BLaER1 (cell line): ENCODE measurements at regions not wholly inside any gene's neighbourhood (a gene's known extent, or its start where the extent isn't known, plus 50 kb on each side); places are given as distances from the start of the nearest gene placed in this dataset.

Source experiments
- H3K27ac ChIP-seq: shearing (Covaris generic); formaldehyde crosslinking; 2 replicates; pipeline ENCODE4 v1.8.1; 2022
- H3K27me3 ChIP-seq: shearing (Covaris generic); formaldehyde crosslinking; 2 replicates; pipeline ENCODE4 v1.8.1; 2022
- H3K36me3 ChIP-seq: shearing (Covaris generic); formaldehyde crosslinking; 2 replicates; pipeline ENCODE4 v1.8.1; 2022
- H3K4me1 ChIP-seq: shearing (Covaris generic); formaldehyde crosslinking; 2 replicates; pipeline ENCODE4 v1.8.1; 2022
- H3K4me2 ChIP-seq: shearing (Covaris generic); formaldehyde crosslinking; 2 replicates; pipeline ENCODE4 v1.8.1; 2022
- H3K4me3 ChIP-seq: shearing (Covaris generic); formaldehyde crosslinking; 2 replicates; pipeline ENCODE4 v1.8.1; 2022
- H3K9ac ChIP-seq: shearing (Covaris generic); formaldehyde crosslinking; 2 replicates; pipeline ENCODE4 v1.8.1; 2022
- H3K9me3 ChIP-seq: shearing (Covaris generic); formaldehyde crosslinking; 2 replicates; pipeline ENCODE4 v1.8.1; 2022
- H4K20me1 ChIP-seq: shearing (Covaris generic); formaldehyde crosslinking; 2 replicates; pipeline ENCODE4 v1.8.1; 2022
- Cebpa-rat ChIP-seq: shearing (Covaris generic); IDR thresholded peaks from 2 replicates; pipeline ENCODE4 v1.8.1; 2022

DNA sequence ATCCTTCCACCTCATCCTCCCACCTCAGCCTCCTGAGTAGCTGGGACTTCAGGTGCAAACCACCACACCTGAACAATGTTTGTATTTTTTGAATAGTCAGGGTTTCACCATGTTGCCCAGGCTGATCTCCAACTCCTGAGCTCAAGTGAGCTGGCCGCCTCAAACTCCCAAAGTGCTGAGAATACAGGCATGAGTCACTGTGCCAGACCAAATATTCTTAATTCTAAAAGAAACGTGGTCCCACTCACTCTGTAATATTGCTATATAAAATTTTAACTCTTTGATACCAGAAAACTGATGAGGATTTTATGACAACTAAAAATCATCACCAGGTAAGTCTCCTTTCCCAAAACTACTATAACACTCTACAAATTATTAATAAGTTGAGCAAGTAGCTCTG, 716.8 kb upstream of the GJE1 start:
- Histone ChIP-seq H3K27ac (no peak overlapping the region), H3K4me1 (no peaks in the 10 kb centered on the region), H3K4me2 (no peak overlapping the region), H4K20me1 (no peaks in the 10 kb centered on the region), H3K27me3 (no peaks in the 10 kb centered on the region), H3K4me3 (no peak overlapping the region), H3K36me3 (no peaks in the 10 kb centered on the region), H3K9ac (no peak overlapping the region), H3K9me3 (no peaks in the 10 kb centered on the region)
- no peak for TF ChIP-seq Cebpa-rat

DNA sequence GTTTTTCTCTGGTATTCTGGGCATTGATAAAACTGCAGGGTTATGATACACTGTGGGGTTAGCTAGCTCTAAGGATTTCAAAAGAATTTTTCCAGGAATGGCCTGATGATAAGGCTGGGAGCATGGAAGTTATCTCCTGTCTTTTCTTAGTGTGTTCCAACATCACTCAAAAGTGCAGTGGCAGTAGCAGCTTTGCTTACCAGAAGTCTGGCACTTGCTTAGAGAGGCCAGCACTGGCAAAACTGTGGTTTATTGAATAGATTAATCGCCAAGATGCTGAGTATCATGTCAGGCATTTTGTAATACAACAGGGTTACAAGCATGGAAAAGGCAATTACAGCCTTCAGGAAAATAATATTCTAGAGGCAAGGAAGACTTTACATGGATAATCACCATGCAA, 719.5 kb upstream of the GJE1 start:
- H3K9me3 ChIP-seq = peaks cover 18% of the 10 kb centered on the region
- H3K36me3 ChIP-seq = no peaks in the 10 kb centered on the region
- no peak overlapping the region for H3K4me2 ChIP-seq
- no peaks in the 10 kb centered on the region for H4K20me1 ChIP-seq
- no peaks in the 10 kb centered on the region for H3K4me1 ChIP-seq
- no peak overlapping the region for H3K9ac ChIP-seq
- no peak overlapping the region for H3K4me3 ChIP-seq
- no peak overlapping the region for H3K27ac ChIP-seq
- H3K27me3 ChIP-seq = no peaks in the 10 kb centered on the region
- no peak for TF ChIP-seq Cebpa-rat

DNA sequence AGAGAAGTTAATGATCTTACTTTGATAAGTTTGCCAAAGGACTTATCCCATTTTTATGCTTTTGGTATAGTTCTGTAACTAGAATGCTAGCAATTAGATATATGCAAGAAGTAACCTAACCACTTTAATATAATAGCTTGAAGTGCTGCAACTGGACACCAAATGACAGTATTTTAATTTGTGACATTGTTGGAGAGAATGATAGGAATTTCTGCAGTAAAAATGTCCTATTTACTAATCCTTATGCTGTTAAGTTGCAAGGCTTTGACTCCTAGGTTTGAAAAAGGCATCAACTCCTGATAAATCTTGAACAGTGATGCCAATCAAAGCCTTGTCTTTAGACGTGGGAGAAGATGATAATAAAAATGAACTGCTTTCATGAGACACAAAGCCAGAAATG, 726.0 kb upstream of the GJE1 start:
- no peak overlapping the region for H3K4me3 ChIP-seq
- TF ChIP-seq Cebpa-rat = no peak
- no peaks in the 10 kb centered on the region for H3K27me3 ChIP-seq
- no peak overlapping the region for H3K4me2 ChIP-seq
- no peaks in the 10 kb centered on the region for H4K20me1 ChIP-seq
- peaks cover 18% of the 10 kb centered on the region for H3K4me1 ChIP-seq
- no peak overlapping the region for H3K9ac ChIP-seq
- H3K9me3 ChIP-seq = peaks cover 29% of the 10 kb centered on the region
- no peaks in the 10 kb centered on the region for H3K36me3 ChIP-seq
- H3K27ac ChIP-seq = no peak overlapping the region

DNA sequence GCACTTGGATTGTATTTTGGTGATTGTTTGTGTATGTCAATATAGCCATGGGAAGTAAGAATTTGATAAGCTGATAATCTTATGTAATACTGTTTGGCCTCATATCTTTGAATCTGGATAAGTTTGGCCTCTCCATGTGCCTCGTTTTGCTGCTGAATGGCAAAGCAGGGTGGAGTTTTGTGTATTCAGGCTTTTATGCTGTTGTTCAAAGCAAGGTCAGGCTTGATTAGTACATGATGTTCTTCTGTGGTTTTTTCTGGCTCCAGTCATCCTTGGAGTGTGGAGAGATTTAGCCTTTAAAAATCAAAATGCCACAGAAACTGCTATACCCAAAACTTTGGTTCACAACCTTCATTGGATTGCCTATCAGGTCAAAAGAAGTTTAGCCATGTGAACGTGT, 728.9 kb upstream of the GJE1 start:
- H3K27me3 ChIP-seq = no peaks in the 10 kb centered on the region
- peak overlapping the region; percentile 47 for H3K4me2 ChIP-seq
- peaks cover 18% of the 10 kb centered on the region for H3K4me1 ChIP-seq
- no peak overlapping the region for H3K27ac ChIP-seq
- no peak overlapping the region for H3K9ac ChIP-seq
- H4K20me1 ChIP-seq = no peaks in the 10 kb centered on the region
- no peak overlapping the region for H3K4me3 ChIP-seq
- TF ChIP-seq Cebpa-rat = no peak
- no peaks in the 10 kb centered on the region for H3K36me3 ChIP-seq
- peaks cover 18% of the 10 kb centered on the region for H3K9me3 ChIP-seq

DNA sequence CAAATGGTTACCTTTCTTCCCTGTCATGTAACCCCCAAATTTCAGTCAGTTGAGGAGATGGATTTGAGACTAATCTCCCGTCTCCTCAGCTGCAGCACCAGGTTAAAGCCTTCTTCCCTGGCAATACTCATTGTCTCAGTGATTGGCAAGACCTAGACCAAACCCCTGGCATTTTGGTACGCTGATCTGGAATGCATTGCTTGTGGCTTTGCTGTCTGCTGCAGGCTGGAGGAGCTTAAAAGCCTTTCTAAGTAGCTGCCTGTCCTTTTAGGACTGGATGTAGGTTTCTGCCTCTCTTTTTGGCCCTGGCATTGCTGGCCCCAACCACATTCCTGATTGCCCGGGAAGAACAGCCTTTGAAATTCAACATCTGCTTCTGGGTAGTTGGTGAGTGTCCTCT, 729.6 kb upstream of the GJE1 start:
- Histone ChIP-seq H3K27ac (no peak overlapping the region), H3K9ac (no peak overlapping the region), H3K4me2 (peak overlapping the region; percentile 47), H4K20me1 (no peaks in the 10 kb centered on the region), H3K27me3 (no peaks in the 10 kb centered on the region), H3K4me1 (peaks cover 18% of the 10 kb centered on the region), H3K9me3 (peaks cover 11% of the 10 kb centered on the region), H3K36me3 (no peaks in the 10 kb centered on the region), H3K4me3 (no peak overlapping the region)
- no peak for TF ChIP-seq Cebpa-rat

DNA sequence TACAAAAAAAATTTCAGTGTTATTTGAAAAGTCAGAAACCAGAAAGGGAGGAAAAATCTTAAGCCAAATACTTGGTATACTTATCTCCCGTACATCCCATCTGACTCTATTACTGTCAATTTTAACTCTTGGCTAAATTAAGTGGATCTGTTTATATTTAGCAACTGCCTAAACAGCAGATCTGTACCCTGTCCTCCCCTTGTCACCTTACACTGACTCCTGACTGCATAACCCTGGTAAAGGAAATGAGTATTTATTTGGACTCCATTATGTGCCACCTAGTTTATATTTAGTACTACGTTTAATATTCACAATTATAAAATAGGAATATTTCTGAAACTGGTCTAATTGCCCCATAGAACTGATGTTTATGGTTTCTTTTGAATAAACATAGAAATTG, 730.2 kb upstream of the GJE1 start:
- H3K4me1 ChIP-seq = peaks cover 18% of the 10 kb centered on the region
- peak overlapping the region; percentile 47; the same call in 1 of the 2 replicates for H3K4me2 ChIP-seq
- H3K9me3 ChIP-seq = peaks cover 5% of the 10 kb centered on the region
- no peak overlapping the region for H3K27ac ChIP-seq
- H3K4me3 ChIP-seq = no peak overlapping the region
- no peak for TF ChIP-seq Cebpa-rat
- H3K36me3 ChIP-seq = no peaks in the 10 kb centered on the region
- no peaks in the 10 kb centered on the region for H4K20me1 ChIP-seq
- H3K27me3 ChIP-seq = no peaks in the 10 kb centered on the region
- H3K9ac ChIP-seq = no peak overlapping the region

DNA sequence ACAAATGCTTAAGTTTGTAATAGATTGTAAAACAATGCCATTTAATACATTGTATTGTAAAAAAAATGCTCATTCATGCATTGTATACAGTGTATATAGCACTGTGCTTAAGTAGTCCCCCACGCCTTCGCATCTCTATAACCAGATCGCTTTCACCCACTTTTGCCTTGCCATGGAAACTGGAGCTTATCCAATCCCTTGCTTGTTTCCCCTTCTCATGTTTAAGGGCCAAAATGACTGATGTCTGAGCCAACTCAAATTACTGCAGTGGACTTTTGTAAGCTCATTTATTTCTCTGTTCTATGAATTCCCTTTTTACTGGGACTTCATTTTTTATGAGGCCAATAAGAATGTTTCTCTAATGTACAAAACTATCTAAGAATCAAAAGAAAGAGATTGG, 730.9 kb upstream of the GJE1 start:
- Histone ChIP-seq H3K4me3 (no peak overlapping the region), H3K9ac (no peak overlapping the region)

DNA sequence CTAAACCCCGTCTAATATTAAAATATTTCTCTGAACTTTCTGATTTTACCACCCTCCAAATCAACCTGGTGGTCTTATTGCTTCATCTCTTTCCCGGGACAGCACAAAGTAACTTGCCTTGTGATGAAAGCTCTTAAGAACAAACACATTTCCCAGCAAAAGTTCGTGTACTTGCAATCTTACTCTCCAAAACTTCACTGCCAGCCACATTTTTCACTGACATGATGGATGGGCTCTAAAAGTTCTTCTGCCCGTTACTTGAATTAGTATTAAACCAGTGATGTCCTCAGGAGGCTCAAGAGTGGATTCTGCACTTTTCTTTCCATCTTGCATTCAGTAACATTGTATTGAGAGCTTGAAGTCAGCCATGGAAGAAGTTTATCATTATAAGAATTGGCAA, 731.6 kb upstream of the GJE1 start:
- Histone ChIP-seq H3K4me2 (no peak overlapping the region), H3K4me1 (peaks cover 18% of the 10 kb centered on the region), H3K27ac (no peak overlapping the region), H3K9me3 (no peaks in the 10 kb centered on the region), H3K36me3 (no peaks in the 10 kb centered on the region), H3K9ac (no peak overlapping the region), H3K4me3 (no peak overlapping the region), H4K20me1 (no peaks in the 10 kb centered on the region), H3K27me3 (no peaks in the 10 kb centered on the region)
- TF ChIP-seq Cebpa-rat = no peak

More for the DNA sequence above, 730.9 kb upstream of the GJE1 start:
- H3K27ac ChIP-seq = no peak overlapping the region
- TF ChIP-seq Cebpa-rat = no peak
- H4K20me1 ChIP-seq = no peaks in the 10 kb centered on the region
- H3K9me3 ChIP-seq = 0 out of 2 replicates have a peak, but pooled peaks cover under 1% of the 10 kb centered on the region
- H3K36me3 ChIP-seq = no peaks in the 10 kb centered on the region
- no peak overlapping the region for H3K4me2 ChIP-seq
- peaks cover 18% of the 10 kb centered on the region for H3K4me1 ChIP-seq
- H3K27me3 ChIP-seq = no peaks in the 10 kb centered on the region

DNA sequence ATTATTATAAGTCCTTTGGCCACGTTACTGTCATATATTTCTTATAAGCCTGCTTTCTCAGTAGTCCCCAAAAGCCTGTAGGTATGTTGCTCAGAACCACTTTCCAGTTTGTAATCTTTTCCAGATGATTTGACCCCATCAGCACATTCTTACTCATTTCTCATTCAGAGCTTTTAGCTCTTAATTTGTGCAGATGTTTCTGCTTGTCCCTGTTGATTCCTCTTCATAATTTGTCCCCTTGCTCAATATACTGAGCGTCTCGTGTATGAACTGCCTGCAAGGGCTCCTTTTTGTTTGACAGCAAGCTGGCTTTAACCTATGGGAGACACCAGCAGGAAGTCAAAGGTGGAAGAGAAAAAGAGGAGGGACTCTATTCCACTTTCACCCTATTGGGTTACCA, 733.8 kb upstream of the GJE1 start:
- Histone ChIP-seq H3K9ac (no peak overlapping the region), H3K9me3 (no peaks in the 10 kb centered on the region), H3K27me3 (no peaks in the 10 kb centered on the region), H4K20me1 (no peaks in the 10 kb centered on the region), H3K4me3 (no peak overlapping the region), H3K27ac (no peak overlapping the region), H3K36me3 (no peaks in the 10 kb centered on the region), H3K4me2 (no peak overlapping the region), H3K4me1 (peaks cover 15% of the 10 kb centered on the region)
- TF ChIP-seq Cebpa-rat = no peak

DNA sequence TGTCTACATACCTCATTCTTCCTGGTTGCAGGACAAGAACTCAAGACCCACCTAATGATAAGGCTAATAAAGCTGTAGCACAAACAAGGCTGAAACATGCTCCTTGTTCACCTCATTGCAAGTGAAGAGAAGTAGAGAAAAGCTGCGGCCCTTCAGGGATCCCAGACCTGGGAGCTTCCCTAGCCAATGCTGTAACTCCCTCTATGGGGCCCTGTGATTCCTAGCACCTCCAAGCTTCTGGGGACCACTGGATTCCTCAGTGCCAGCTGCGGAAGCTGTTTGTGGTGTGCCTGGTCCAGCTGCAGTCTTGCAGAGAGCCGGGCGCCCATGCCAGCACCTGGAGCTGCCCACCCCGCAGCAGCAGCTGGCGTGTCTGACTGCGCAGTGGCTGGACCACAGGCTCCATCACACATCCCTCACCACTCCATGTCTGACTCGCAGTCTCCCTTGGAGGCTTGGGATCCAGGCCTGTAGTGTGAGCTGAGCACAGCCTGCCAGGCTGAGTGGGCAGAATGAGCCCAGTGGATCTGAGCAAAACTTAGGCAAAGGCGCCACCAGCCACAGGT, 737.2 kb upstream of the GJE1 start:
- Histone ChIP-seq H3K9ac (no peak overlapping the region), H4K20me1 (no peaks in the 10 kb centered on the region), H3K4me2 (no peak overlapping the region), H3K9me3 (no peaks in the 10 kb centered on the region), H3K4me1 (no peaks in the 10 kb centered on the region), H3K27ac (no peak overlapping the region), H3K36me3 (no peaks in the 10 kb centered on the region), H3K4me3 (no peak overlapping the region), H3K27me3 (no peaks in the 10 kb centered on the region)
- no peak for TF ChIP-seq Cebpa-rat

DNA sequence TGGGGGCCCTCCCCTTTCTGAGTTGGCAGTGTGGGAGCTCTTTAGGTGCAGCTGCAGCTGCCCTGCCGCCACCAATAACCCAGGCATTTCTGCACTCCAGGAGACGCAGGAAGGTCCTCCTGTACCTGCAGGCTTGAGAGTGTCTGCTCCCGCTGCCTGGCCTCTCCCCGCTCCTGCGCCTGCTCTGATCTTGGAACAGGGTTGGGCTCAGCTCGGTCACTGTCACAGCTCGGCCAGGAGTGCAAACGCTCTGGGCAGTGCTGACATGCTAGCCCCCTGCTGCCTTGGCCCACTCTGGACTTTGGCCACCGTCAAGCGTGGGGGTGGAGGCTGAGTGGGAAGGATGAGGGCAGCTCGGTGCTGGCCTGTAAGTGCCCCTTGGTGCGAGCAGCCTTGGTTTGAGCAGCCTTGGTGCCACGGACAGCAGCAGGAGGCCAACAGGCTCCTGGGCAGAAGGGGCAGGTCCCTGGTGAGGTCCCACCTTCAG, 738.1 kb upstream of the GJE1 start:
- Histone ChIP-seq H3K27ac (no peak overlapping the region), H3K9ac (no peak overlapping the region), H3K36me3 (no peaks in the 10 kb centered on the region), H3K4me1 (no peaks in the 10 kb centered on the region), H3K9me3 (no peaks in the 10 kb centered on the region), H4K20me1 (no peaks in the 10 kb centered on the region), H3K4me2 (no peak overlapping the region), H3K27me3 (no peaks in the 10 kb centered on the region), H3K4me3 (no peak overlapping the region)
- no peak for TF ChIP-seq Cebpa-rat
